ENCODE measurements at regions not wholly inside any gene's neighbourhood (a gene's known extent, or its start where the extent isn't known, plus 50 kb on each side); places are given as distances from the start of the nearest gene placed in this dataset.

DNA sequence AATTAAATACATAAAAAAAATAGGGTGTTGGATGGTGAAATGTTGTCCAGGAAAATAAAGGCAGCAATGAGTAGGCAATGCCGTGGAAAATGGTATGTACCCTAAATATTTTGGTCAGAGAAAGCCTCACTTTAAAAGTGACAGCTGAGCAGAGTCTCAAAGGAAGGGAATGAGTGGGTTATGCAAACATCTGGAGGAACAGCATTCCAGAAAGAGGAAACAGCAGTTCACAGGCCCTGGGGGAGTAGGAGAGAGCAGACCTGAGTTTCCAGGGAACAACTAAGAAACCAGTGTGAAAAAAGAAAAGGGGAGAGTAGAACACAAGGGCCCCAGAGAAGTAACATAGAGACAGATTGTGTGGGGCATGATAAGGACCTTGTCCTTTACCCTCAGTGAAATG, 230.0 kb upstream of the CNTN3 start:
- FAIRE-seq (no peak), DNase-seq (ENCODE audit: low read depth, low spot score) (no peak)
- no peaks in the 10 kb centered on the region for H3K36me3 ChIP-seq (ENCODE audit: control insufficient read depth in 2 of 2, extremely low read depth in 1 of 2, insufficient read depth in 2 of 2, low read length in 2 of 2)
- H3K27ac ChIP-seq (ENCODE audit: control insufficient read depth, insufficient read depth, low read length) = no peak overlapping the region
- H3K27me3 ChIP-seq (ENCODE audit: control insufficient read depth, extremely low read depth, insufficient read depth, low read length) = no peaks in the 10 kb centered on the region
- H3K9me3 ChIP-seq (ENCODE audit: control insufficient read depth, low read depth, low read length) = no peaks in the 10 kb centered on the region
- dilution Hi-C loops (cut with MboI; ENCODE audit: extremely low pct_ligation_motif_present, low sequenced_read_pairs) = no loop called here
- no peak overlapping the region for H3K4me2 ChIP-seq (ENCODE audit: control insufficient read depth, extremely low read depth, insufficient read depth, low read depth, low read length)
- no peak overlapping the region for H3K9ac ChIP-seq (ENCODE audit: control insufficient read depth, extremely low read depth, insufficient read depth, low read length)
- TF ChIP-seq CTCF (optimal IDR thresholded peaks at IDR 0.05 in 1 of 3, IDR thresholded peaks at IDR 0.05 in 1 of 3, conservative IDR thresholded peaks at IDR 0.05 in 1 of 3; ENCODE audit: extremely low read depth in 1 of 3, insufficient read depth in 2 of 3, low read length in 3 of 3) (no peak), EZH2 (IDR thresholded peaks at IDR 0.05; ENCODE audit: low read length) (no peak)
- no peak overlapping the region for H3K4me3 ChIP-seq (ENCODE audit: control insufficient read depth in 2 of 3, extremely low read depth in 1 of 3, insufficient read depth in 2 of 3, low read depth in 1 of 3, low read length in 3 of 3)
- H3K9me1 ChIP-seq (ENCODE audit: control insufficient read depth, extremely low read depth, insufficient read depth, low read length) = no peaks in the 10 kb centered on the region
- H3K79me2 ChIP-seq (ENCODE audit: control insufficient read depth, insufficient read depth, low read length) = no peaks in the 10 kb centered on the region
- no peaks in the 10 kb centered on the region for H4K20me1 ChIP-seq (ENCODE audit: control insufficient read depth, extremely low read depth, insufficient read depth, low read length)
- H3K4me1 ChIP-seq (ENCODE audit: control insufficient read depth, extremely low read depth, insufficient read depth, low read length) = no peaks in the 10 kb centered on the region
- H2AFZ ChIP-seq (ENCODE audit: control insufficient read depth, low read length) = no peak overlapping the region

DNA sequence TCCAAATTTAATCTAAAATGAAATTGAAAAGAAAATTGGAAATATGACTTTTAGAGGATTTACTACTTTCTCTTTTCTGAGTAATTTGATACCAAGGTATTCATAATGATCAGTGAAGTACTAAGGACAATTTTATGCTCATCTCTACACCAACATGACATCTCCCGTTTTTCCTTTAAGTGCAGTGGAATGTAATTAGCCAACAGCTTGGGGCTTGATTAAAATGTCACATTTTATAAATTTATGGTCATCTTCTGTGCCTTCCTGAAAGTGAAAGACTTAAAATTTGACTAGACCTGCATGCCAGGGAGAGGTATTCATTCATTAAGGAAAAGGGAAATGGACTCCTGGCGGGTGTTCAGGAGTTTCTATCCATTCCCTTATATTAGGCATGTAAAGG, 228.2 kb upstream of the CNTN3 start:
- H2AFZ ChIP-seq (ENCODE audit: control insufficient read depth, low read length) = no peak overlapping the region

More for the DNA sequence above, 228.2 kb upstream of the CNTN3 start:
- no peaks in the 10 kb centered on the region for H3K79me2 ChIP-seq (ENCODE audit: control insufficient read depth, insufficient read depth, low read length)
- H3K4me2 ChIP-seq (ENCODE audit: control insufficient read depth, extremely low read depth, insufficient read depth, low read depth, low read length) = no peak overlapping the region
- no peaks in the 10 kb centered on the region for H4K20me1 ChIP-seq (ENCODE audit: control insufficient read depth, extremely low read depth, insufficient read depth, low read length)
- no peak overlapping the region for H3K4me3 ChIP-seq (ENCODE audit: control insufficient read depth in 2 of 3, extremely low read depth in 1 of 3, insufficient read depth in 2 of 3, low read depth in 1 of 3, low read length in 3 of 3)
- H3K36me3 ChIP-seq (ENCODE audit: control insufficient read depth in 2 of 2, extremely low read depth in 1 of 2, insufficient read depth in 2 of 2, low read length in 2 of 2) = no peaks in the 10 kb centered on the region
- no peaks in the 10 kb centered on the region for H3K27me3 ChIP-seq (ENCODE audit: control insufficient read depth, extremely low read depth, insufficient read depth, low read length)
- dilution Hi-C loops (cut with MboI; ENCODE audit: extremely low pct_ligation_motif_present, low sequenced_read_pairs) = no loop called here
- H3K4me1 ChIP-seq (ENCODE audit: control insufficient read depth, extremely low read depth, insufficient read depth, low read length) = no peaks in the 10 kb centered on the region
- FAIRE-seq (no peak), DNase-seq (ENCODE audit: low read depth, low spot score) (no peak)
- no peak overlapping the region for H3K27ac ChIP-seq (ENCODE audit: control insufficient read depth, insufficient read depth, low read length)
- H3K9me1 ChIP-seq (ENCODE audit: control insufficient read depth, extremely low read depth, insufficient read depth, low read length) = no peaks in the 10 kb centered on the region
- no peak overlapping the region for H3K9ac ChIP-seq (ENCODE audit: control insufficient read depth, extremely low read depth, insufficient read depth, low read length)
- H3K9me3 ChIP-seq (ENCODE audit: control insufficient read depth, low read depth, low read length) = no peaks in the 10 kb centered on the region
- TF ChIP-seq CTCF (optimal IDR thresholded peaks at IDR 0.05 in 1 of 3, IDR thresholded peaks at IDR 0.05 in 1 of 3, conservative IDR thresholded peaks at IDR 0.05 in 1 of 3; ENCODE audit: extremely low read depth in 1 of 3, insufficient read depth in 2 of 3, low read length in 3 of 3) (no peak), EZH2 (IDR thresholded peaks at IDR 0.05; ENCODE audit: low read length) (no peak)
